Left lung (tissue), 4 donors: ENCODE measurements at regions not wholly inside any gene's neighbourhood (a gene's known extent, or its start where the extent isn't known, plus 50 kb on each side); places are given as distances from the start of the nearest gene placed in this dataset.

Experiments used
- ATAC-seq: fragments of 200-7000 bp; cut with Tn5 transposase; one replicate; pipeline ENCODE4 v1.9.1; 2020; ENCODE audit warnings: moderate library complexity
- DNase-seq, 4 donors: peaks; one replicate each; pipeline ENCODE4 v3.0.0-alpha.2; 2013 to 2020
- H3K27ac ChIP-seq, 2 donors: fragments of 200-600 bp; sonication (generic) in 1 of 2; one replicate each; pipeline versions ENCODE4 v1.5.0 to v1.8.0; 2020 to 2021
- H3K27me3 ChIP-seq, 2 donors: fragments of 200-600 bp; sonication (generic) in 1 of 2; one replicate each; pipeline versions ENCODE4 v1.5.0 to v1.8.0; 2020 to 2021
- H3K36me3 ChIP-seq, 2 donors: fragments of 200-600 bp; sonication (generic) in 1 of 2; one replicate each; pipeline versions ENCODE4 v1.5.0 to v1.8.0; 2020 to 2021
- H3K4me1 ChIP-seq, 2 donors: fragments of 200-600 bp; one replicate each; pipeline ENCODE4 v1.8.0; 2021
- H3K4me3 ChIP-seq, 2 donors: fragments of 200-600 bp; sonication (generic) in 1 of 2; one replicate each; pipeline versions ENCODE4 v1.5.0 to v1.8.0; 2020 to 2021; ENCODE audit warnings: mild to moderate bottlenecking in 1 of 2
- H3K9me3 ChIP-seq, 2 donors: fragments of 200-600 bp; sonication (generic) in 1 of 2; one replicate each; pipeline versions ENCODE4 v1.5.0 to v1.8.0; 2020 to 2021
- intact Hi-C, 2 donors: fragments of 100-400 bp; cut with DNase I; formaldehyde crosslinking; loops; one replicate each; pipeline versions ENCODE4 v1.11.2 to v1.14.2; 2022
- TF ChIP-seq, protein P1 (sequence below), 2 donors: fragments of 200-600 bp; sonication (generic) in 1 of 2; IDR thresholded peaks; one replicate each; pipeline versions ENCODE4 v1.5.0 to v1.8.0; 2021; ENCODE audit warnings: antibody characterized with exemption in 2 of 2
- donor health status: DM: no; HTN: yes; CAD: no.
- donor health status: DM: no; HTN: no; CAD: no.

- DNase-seq (no peak), ATAC-seq (no peak)
- Histone ChIP-seq H3K4me3 (no peak overlapping the region), H3K27ac (no peak overlapping the region), H3K4me1 (no peaks in the 10 kb centered on the region), H3K27me3 (no peaks in the 10 kb centered on the region), H3K36me3 (no peaks in the 10 kb centered on the region), H3K9me3 (peaks cover 0 to 15% of the 10 kb centered on the region in 2 donors)
- intact Hi-C loops, result no loop called here
- TF ChIP-seq, protein P1, sequence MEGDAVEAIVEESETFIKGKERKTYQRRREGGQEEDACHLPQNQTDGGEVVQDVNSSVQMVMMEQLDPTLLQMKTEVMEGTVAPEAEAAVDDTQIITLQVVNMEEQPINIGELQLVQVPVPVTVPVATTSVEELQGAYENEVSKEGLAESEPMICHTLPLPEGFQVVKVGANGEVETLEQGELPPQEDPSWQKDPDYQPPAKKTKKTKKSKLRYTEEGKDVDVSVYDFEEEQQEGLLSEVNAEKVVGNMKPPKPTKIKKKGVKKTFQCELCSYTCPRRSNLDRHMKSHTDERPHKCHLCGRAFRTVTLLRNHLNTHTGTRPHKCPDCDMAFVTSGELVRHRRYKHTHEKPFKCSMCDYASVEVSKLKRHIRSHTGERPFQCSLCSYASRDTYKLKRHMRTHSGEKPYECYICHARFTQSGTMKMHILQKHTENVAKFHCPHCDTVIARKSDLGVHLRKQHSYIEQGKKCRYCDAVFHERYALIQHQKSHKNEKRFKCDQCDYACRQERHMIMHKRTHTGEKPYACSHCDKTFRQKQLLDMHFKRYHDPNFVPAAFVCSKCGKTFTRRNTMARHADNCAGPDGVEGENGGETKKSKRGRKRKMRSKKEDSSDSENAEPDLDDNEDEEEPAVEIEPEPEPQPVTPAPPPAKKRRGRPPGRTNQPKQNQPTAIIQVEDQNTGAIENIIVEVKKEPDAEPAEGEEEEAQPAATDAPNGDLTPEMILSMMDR (IDR thresholded peaks at IDR 0.05), result no peak
These were observed 89.3 kb upstream of the PGRMC2 start for GRCh38 chr4:128376958-128377357.

DNA sequence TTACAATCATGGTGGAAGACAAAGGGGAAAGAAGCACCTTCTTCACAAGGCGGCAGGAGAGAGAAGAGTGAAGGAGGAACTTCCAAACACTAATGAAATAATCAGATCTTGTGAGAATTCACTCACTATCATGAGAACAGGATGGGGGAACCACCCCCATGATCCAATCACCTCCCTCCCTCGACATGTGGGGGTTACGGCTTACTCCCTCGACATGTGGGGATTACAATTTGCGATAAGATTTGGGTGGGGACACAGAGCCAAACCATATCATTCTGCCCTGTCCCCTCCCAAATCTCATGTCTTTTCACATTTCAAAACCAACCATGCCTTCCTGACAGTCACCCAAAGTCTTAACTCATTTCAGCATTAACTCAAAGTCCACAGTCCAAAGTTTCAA lies 88.7 kb upstream of the PGRMC2 start:
- Histone ChIP-seq H3K4me3 (no peak overlapping the region), H3K36me3 (no peaks in the 10 kb centered on the region), H3K27me3 (no peaks in the 10 kb centered on the region), H3K4me1 (no peaks in the 10 kb centered on the region), H3K27ac (no peak overlapping the region), H3K9me3 (peaks cover 0 to 15% of the 10 kb centered on the region in 2 donors)
- ATAC-seq (no peak), DNase-seq (no peak)
- TF ChIP-seq, protein P1 (IDR thresholded peaks at IDR 0.05), result no peak
- intact Hi-C loops, result no loop called here

- DNase-seq, result no peak
- Histone ChIP-seq H3K4me3 (no peak overlapping the region), H3K9me3 (peaks cover 0 to 19% of the 10 kb centered on the region in 2 donors), H3K27ac (no peak overlapping the region), H3K4me1 (peaks cover 0 to 4% of the 10 kb centered on the region in 2 donors), H3K27me3 (no peaks in the 10 kb centered on the region), H3K36me3 (no peaks in the 10 kb centered on the region)
- intact Hi-C loops, result no loop called here
- TF ChIP-seq, protein P1 (IDR thresholded peaks at IDR 0.05), result no peak
- ATAC-seq, result no peak
These were observed 86.0 kb upstream of the PGRMC2 start for GRCh38 chr4:128373628-128374027.

DNA sequence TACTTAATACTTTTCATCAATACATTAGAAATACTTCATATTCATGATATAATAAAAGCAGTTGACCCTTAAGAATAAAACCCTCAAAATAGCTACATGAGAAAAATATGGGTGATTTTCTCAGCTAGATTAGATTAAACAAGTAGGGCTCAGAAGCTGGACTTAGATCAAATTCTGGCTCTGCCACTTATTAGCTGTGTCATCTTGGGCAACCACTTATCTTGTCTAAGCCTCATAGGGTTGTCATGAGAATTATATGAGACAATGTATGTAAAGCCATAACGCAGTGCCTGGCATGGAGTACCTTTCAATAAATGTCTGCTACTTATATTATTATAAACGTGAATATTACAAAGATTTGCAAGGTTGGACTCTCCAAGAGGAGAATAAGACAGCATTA lies 84.3 kb upstream of the PGRMC2 start:
- H3K36me3 ChIP-seq, result no peaks in the 10 kb centered on the region
- no peak for ATAC-seq
- peaks cover 0 to 4% of the 10 kb centered on the region in 2 donors for H3K4me1 ChIP-seq
- TF ChIP-seq, protein P1 (IDR thresholded peaks at IDR 0.05), result no peak
- no peak overlapping the region for H3K27ac ChIP-seq
- intact Hi-C loops, result no loop called here
- no peak overlapping the region for H3K4me3 ChIP-seq
- H3K27me3 ChIP-seq, result no peaks in the 10 kb centered on the region
- no peak for DNase-seq
- peaks cover 0 to 12% of the 10 kb centered on the region in 2 donors for H3K9me3 ChIP-seq

- ATAC-seq, result peak; percentile 85
- H3K27ac ChIP-seq, result peak overlapping the region in 1 of 2 donors; percentile 30
- intact Hi-C loops, result no loop called here
These were observed 83.6 kb upstream of the PGRMC2 start for GRCh38 chr4:128371001-128371777.

More at GRCh38 chr4:128371001-128371777, 83.6 kb upstream of the PGRMC2 start:
- H3K4me3 ChIP-seq, result no peak overlapping the region
- peaks cover 0 to 4% of the 10 kb centered on the region in 2 donors for H3K4me1 ChIP-seq
- H3K9me3 ChIP-seq, result peaks cover 0 to 5% of the 10 kb centered on the region in 2 donors
- TF ChIP-seq, protein P1 (IDR thresholded peaks at IDR 0.05), result no peak
- H3K36me3 ChIP-seq, result no peaks in the 10 kb centered on the region
- H3K27me3 ChIP-seq, result no peaks in the 10 kb centered on the region
- no peak for DNase-seq
